ENCODE measurements at regions not wholly inside any gene's neighbourhood (a gene's known extent, or its start where the extent isn't known, plus 50 kb on each side); places are given as distances from the start of the nearest gene placed in this dataset.

DNA sequence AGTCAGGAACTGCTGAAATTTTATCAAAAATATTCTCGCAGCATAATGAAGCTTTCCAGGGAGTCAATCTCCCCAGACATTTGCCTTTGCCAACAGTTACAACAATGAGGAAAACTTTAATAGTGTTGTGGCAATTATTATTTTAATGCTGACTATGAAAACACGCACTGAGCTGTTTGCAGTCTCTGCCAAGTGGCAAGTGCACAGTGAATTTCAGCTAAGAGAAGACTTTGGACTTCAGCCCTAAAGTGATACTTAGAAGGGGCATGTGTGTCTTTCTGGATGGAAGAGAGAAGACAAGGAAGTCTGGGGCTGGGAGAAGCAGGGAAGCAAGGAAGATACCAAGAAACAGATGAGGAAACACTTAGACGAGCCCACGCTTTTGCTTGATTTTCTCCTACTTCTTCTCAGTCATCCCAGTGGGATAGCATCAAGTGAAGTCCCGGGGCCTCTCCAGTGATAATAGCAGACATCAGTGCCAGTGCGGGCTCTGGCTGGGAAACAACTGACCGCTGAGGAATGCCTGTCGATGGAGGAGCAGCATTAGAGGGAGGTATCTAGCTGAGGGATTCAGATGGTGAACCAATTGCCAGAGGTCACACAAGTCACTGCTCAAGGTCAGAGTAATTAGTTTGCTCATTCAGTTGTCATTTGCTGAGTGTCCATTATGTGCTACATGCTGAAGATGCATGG, 196.3 kb downstream of the TTLL7 start:
- no peak for TF ChIP-seq EZH2phosphoT487 (IDR thresholded peaks at IDR 0.05; ENCODE audit: borderline replicate concordance, low read length)
- TF ChIP-seq, protein P1, sequence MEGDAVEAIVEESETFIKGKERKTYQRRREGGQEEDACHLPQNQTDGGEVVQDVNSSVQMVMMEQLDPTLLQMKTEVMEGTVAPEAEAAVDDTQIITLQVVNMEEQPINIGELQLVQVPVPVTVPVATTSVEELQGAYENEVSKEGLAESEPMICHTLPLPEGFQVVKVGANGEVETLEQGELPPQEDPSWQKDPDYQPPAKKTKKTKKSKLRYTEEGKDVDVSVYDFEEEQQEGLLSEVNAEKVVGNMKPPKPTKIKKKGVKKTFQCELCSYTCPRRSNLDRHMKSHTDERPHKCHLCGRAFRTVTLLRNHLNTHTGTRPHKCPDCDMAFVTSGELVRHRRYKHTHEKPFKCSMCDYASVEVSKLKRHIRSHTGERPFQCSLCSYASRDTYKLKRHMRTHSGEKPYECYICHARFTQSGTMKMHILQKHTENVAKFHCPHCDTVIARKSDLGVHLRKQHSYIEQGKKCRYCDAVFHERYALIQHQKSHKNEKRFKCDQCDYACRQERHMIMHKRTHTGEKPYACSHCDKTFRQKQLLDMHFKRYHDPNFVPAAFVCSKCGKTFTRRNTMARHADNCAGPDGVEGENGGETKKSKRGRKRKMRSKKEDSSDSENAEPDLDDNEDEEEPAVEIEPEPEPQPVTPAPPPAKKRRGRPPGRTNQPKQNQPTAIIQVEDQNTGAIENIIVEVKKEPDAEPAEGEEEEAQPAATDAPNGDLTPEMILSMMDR (IDR thresholded peaks at IDR 0.05; ENCODE audit: low read depth, low read length, poor library complexity, severe bottlenecking), result no peak
